A549 (cell line): ENCODE measurements at regions not wholly inside any gene's neighbourhood (a gene's known extent, or its start where the extent isn't known, plus 50 kb on each side); places are given as distances from the start of the nearest gene placed in this dataset.

Experiments used
- CTCF ChIP-seq: fragments of >200 bp; sonication (Bioruptor Twin); formaldehyde crosslinking; IDR thresholded peaks from 3 replicates; pipeline ENCODE4 v1.5.1; 2016
- EP300 ChIP-seq, 2 experiments: fragments of >200 bp; sonication (Bioruptor Twin); formaldehyde crosslinking; IDR thresholded peaks; 2 replicates in 1 of 2; 3 replicates in 1 of 2; pipeline ENCODE4 v1.6.1; 2016 to 2017
- KDM1A ChIP-seq: fragments of 200-600 bp; sonication (generic); IDR thresholded peaks from 2 replicates; pipeline ENCODE4 v1.6.1; 2016; ENCODE audit warnings: low read depth, mild to moderate bottlenecking
- MAFK ChIP-seq: fragments of 450-650 bp; IDR thresholded peaks from 2 replicates; pipeline ENCODE4 v1.6.1; 2014; ENCODE audit not compliant: partially characterized antibody
- NR3C1 ChIP-seq: fragments of >200 bp; sonication (Bioruptor Twin); formaldehyde crosslinking; IDR thresholded peaks from 3 replicates; pipeline ENCODE4 v1.6.1; 2017
- POLR2A ChIP-seq: IDR thresholded peaks from 2 replicates; pipeline ENCODE4 v1.6.1; 2012; ENCODE audit warnings: mild to moderate bottlenecking, low read length
- RAD21 ChIP-seq, 2 experiments: fragments of >200 bp in 1 of 2; sonication (Bioruptor Twin) in 1 of 2; formaldehyde crosslinking in 1 of 2; IDR thresholded peaks in 1 of 2; conservative IDR thresholded peaks in 1 of 2; 2 replicates in 1 of 2; 3 replicates in 1 of 2; pipeline ENCODE4 v1.6.1; 2012 to 2018; ENCODE audit warnings: inconsistent platforms in 1 of 2
- RCOR1 ChIP-seq: fragments of 150-350 bp; IDR thresholded peaks from 2 replicates; pipeline ENCODE4 v1.6.1; 2014; ENCODE audit warnings: antibody characterized with exemption, low read length, low read depth

GRCh38 chr2:57333221-57333620 is 713.4 kb upstream of the VRK2 start:
- TF ChIP-seq CTCF (no peak), POLR2A (no peak), RCOR1 (no peak), EP300 (IDR thresholded peaks at IDR 0.05) (no peak), MAFK (no peak), KDM1A (no peak), RAD21 (conservative IDR thresholded peaks at IDR 0.05 in 1 of 2, IDR thresholded peaks at IDR 0.05 in 1 of 2) (no peak), NR3C1 (no peak)
